GM19452 (cell line): ENCODE measurements at regions not wholly inside any gene's neighbourhood (a gene's known extent, or its start where the extent isn't known, plus 50 kb on each side); places are given as distances from the start of the nearest gene placed in this dataset.
"Not testable (repeated sequence)": the region's sequence is repeated elsewhere in the genome, so short reads cannot be mapped to it uniquely, and the experiment has no call there.

Source experiments
- ATAC-seq: cut with Tn5 transposase; IDR thresholded peaks from one replicate; pipeline ENCODE4 v1.9.1; 2021; ENCODE audit not compliant: unreplicated experiment

DNA sequence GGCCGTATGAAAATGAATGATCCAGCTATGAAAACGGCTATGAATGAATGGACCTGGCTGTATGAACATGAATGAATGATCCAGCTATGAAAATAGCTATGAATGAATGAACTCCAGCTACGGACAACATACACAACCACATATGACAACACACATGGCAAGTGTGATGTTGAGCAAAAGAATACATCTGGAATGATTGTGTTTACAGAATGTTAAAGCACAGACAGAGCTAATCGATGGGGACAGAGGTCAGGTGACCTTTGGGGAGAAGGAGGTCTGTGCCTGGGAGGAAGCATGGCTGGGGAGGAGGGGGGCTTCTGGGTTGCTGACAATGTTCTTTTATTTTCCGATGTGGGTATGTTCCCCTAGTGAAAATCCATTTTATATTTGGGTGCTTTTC lies 174.0 kb upstream of the WSCD1 start:
- no peak for ATAC-seq

DNA sequence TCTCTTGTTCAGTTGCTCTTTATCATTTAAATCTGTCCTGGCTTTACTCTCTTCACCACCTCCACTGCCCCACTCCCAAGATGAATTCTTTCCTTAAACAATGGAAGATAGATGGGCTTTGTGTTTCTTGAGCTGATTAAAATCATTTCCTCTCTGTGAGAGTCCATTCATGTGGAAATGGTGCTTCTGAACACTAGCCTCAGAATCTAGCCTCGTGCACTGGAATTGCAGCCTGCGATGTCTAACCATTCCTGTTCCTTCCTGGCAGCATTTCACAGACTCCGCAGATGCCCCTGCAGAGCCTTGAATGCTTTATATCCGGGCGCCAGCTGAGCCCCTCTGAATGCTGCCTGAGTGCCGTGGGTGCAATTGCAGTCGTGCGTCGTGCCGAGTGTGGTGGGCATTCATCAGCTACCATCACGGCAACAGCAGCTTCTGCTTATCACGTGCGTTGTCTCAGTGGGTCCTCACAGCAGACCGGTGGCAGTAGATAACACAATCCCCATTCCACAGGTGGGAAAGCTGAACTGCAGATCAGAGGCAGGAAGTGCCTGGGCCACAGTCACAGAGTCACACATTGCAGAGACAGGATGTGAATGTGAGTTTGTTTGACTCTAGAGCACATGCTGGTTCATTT lies 172.8 kb upstream of the WSCD1 start:
- ATAC-seq, result no peak

DNA sequence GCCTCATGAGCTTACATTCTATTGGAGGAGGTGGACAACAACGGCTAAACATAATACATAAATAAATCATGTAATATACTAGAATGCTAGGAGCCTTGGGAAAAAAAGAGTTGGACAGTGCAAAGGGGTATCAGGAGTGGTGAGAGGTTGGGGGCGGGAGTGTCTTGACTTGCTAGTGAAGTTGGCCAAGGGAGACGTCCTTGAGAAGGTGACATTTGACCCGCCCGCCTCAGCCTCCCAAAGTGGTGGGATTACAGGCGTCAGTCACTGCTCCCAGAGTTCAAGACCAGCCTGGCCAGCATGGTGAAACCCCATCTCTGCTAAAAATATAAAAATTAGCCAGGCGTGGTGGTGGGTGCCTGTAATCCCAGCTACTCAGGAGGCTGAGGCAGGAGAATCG lies 172.2 kb upstream of the WSCD1 start:
- ATAC-seq, result not testable (repeated sequence)

DNA sequence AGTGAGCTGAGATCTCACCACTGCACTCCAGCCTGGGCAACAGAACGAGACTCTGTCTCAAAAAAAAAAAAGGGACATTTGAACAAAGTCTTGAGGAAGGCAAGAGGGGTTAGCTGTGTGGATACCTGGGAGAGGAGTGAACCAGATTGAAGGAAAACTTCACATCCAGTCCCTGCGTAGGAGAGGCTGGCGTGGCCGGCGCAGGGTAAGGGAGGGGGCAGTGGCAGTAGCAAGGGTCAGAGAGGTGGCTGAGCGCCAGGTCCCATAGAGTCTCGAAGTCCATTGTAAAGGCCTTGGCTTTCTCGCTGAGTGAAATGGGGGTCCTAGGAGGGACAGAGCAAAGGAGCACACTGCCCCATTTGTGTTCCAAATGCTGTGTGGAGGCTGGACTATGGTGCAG lies 171.8 kb upstream of the WSCD1 start:
- no peak for ATAC-seq

DNA sequence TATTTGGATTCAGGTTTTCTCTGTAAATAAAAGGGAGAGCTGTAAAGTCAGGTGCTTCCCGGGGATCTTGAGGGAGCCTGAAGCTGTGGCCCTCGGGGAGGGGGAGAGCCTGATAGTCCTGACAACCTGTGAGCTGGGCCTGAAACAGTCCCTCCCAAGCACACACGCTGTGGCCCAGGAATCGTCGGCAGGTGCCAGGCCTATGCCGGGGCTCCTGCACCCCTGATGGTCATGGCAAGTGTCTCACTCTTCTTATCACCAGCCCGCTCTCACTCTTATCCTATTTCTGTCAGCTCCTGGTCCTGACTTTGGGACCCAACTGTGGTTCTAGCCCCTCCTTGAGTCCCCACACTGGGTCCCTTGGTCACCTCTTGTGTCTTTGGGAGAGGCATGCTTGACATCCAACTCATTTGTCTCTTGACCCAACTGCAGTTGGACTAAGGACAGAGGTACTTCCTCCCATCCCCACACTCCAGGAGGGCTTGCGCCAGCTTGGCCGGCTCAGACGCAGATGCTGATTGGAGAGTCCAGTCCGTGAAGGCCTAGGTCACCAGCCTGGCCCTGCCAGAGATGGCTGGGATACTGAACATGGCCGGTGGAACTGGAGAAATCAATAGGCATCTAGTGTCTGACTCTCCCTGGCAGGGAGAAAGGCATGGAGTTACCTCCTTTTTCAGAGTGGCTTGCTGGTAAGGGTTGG lies 170.5 kb upstream of the WSCD1 start:
- ATAC-seq, result no peak

DNA sequence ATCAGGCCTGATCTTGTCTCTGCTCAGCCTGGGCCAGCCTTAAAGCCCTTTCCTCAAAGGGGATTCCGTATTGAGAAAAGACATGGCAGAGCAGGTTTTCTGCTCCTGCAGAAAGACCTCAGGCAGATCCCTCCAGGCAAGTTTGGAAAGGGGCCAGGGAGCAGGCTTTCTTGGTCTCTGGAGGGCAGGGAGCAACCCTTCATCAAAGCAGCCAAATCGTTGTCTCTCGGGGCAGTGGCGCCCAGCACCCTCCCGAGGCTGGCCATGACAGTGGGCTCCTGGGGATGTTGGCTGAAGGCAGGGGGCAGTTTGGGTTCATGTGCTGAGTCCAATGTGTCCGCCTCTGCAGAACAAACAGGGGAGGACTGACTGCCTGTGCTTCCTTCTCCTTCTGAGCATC lies 168.4 kb upstream of the WSCD1 start:
- no peak for ATAC-seq

DNA sequence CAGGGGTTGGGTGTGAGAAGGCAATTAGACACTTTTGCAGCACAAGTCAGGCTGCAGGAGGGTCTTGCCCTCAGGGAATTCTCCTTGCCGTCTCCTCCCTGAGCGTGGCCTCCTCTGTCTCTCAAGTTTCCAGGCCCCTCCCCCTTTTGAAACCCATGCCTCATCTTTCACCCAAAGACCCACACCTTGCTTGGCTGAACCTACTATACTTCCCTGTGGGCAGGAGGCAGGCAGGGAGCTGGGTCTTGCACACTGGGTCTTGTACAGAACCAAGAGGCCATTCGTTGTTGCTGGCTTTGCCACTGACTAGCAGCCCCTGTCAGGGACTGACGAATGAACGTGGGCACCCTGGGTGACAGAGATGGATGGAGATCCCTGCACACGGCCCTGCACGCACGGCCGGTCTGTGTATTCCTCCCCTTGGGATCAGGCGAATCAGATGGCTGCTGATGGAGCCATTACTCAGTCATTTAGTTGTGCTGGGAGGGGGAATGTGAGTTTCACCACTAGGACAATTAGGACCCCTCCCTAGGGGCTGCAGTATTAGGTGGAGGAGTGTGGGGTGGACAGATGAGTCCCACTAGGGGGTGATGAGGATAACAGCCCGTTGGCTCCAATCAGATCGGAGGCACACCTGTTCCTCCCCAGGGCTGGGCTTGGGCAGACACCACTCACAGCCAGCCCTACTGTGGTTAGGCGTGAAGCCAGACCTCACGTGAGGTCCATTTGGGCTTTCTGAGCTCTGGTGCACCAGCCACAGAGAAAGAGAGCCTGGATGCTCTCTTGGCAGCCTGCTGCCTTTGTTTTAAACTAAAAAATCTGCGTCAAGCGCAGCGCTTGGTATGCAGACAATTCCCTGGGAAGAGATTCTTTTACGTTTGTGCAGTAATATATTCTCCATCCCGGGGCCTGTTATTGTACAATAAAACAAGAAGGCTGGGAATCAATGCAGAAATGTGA lies 167.7 kb upstream of the WSCD1 start:
- ATAC-seq, result no peak

DNA sequence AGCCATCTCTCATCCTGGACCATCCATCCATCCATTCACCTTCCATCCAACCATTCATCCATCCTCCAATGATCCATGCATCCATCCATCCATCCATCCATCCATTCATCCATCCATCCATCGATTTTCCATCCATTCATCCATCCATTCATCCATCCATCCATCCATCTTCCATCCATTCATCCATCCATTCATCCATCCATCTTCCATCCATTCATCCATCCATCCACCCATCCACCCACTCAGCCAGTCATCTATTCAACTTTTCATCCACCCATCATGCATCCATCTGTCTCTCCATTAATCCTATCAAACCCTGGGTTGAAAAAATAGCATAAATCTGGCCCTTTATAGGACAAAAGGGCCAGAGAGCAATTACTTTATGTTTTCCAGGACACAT lies 158.3 kb upstream of the WSCD1 start:
- ATAC-seq, result no peak

DNA sequence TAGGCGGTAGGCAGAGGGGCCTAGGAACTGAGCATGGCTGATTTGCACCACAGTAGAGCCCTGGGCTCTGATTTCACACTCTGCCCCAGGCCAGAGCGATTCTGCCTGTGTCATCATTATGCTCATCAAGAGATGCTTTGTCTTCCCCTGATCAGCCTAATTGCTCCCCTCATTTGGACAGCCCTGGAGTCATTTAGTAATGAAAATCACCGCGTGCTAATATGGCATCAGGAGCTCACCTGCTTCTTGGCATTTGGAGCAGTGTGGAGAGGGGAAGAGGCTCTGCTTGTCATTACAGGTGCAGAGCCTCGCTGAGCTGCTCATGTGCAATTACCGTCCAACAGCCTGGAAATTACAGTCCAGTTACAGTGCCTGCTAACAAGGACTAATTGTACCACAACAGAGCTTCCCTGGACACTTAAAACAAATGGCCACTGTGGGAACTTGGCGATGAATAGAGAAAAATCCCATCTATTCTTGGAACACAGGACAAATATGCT lies 157.1 kb upstream of the WSCD1 start:
- ATAC-seq, result no peak

DNA sequence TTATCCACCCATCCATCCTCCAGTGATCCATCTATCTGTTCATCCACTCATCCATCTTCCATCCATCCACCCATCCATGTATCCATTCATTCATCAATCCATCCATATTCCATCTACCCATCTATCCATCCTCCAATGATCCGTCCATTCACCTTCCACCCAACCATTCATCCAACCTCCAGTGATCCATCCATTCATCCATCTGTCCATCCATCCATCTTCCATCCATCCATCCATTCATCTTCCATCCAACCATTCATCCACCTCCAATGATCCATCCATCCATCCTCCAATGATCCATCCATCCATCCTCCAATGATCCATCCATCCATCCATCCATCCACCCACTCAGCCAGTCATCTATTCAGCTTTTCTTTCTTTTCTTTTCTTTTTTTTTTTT lies 156.5 kb upstream of the WSCD1 start:
- no peak for ATAC-seq

DNA sequence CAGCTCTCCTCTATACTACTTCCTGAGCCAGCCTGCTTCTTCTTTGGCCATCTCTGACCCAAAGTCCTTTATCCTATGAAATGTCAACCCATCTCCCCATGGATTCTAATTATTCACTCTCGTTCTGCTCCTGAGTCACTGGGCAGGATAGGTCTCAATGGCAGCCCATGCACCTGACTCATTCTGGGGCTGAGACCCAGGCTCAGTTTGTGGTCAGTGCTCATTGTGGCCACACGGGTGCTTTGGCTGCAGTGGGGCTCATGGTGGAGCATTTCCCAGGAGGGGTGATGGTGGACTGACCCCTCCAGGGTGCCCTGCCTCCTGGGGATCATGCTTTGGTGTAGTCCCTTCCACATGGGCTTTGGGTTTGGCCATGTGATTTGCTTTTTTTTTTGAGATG lies 154.8 kb upstream of the WSCD1 start:
- ATAC-seq, result no peak

DNA sequence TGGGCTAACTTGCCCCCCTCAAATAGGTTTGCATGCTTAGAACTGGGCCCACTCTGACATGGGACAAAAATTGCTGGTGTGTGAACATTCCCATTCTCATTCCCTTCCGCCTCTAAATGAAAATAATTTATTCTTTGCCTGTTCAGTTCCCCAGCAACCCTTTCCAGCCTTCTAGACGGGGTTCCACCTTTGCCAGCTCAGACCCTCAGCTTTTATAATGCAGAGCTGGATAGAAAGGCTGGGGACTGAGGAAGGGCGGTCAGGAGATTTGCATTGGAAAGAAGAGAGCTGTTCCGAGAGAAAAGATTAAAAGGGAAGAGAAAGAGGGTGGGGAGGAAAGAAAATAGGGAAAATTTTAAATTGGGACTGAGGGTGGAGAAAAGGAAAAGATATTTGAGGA lies 151.1 kb upstream of the WSCD1 start:
- ATAC-seq, result no peak

DNA sequence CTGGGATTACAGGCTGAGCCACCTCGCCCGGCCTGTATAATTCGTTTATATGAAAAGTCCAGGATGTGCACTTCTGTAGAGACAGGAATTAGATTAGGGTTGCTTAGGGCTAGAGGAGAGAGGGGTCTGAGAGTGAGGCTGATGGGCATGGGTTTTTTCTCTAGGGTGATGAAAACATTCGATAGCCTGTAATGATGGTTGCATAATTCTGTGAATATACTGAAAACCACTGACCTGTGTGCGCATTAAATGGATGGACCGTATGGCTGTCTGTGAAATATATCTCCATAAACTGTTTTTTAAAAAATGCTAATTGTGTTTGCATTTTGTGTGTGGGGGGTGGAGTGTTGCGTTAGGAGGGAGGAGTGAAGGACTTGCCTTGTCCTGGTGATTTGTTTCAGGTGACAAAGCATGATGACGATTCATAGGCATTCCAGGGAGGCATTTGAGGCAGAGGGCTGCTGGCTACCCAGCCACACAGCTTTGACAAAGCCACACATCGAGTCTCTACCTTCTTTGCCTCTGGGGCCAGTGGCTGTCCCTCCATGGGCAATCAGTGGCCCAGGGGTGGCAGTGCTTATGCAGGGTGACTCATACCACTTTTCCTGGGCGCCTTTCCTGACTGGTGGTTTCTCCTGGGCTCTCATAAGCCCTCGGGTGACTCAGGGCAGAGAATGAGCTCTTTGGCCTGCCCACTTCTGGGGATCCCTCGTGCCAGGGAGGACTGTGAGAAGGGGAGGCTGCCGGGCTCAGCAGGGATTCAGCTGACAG lies 148.5 kb upstream of the WSCD1 start:
- no peak for ATAC-seq

DNA sequence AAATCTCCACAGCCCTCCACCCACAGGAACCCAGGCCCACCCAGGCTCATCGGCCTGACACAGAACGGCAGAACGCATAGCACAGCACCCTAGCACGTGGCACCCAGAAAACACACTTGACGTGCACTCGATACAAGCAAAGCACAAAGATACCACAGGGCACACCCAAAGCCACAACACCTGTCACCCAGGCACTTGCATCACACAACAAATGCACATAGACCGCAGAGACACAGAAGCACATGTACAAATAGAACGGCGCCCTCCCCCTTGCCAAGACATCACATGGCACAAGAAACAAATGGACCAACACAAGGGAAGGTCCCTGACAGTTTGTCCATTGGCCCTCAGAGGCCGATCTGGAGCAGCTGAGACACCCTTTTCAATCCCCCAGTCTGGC lies 147.7 kb upstream of the WSCD1 start:
- ATAC-seq, result no peak

DNA sequence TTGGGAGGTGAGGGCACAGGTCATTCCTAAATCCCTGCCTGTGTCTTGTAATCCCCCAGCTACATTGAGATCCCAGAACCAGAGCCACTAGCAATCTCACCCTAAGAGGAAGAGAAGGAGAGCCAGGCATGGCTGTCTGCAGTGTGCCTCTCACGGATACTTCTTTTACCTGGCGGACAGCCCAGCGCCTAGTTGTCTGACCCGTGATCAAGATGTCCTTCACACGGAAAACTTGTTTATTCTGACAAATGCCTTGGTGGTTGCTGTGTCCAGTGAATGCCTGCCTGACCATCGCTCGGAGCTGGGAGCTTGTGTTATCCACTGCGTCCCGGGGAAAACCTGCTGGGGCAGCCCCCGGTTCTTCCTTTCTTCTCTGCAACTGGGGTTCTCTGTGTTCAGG lies 140.5 kb upstream of the WSCD1 start:
- no peak for ATAC-seq

DNA sequence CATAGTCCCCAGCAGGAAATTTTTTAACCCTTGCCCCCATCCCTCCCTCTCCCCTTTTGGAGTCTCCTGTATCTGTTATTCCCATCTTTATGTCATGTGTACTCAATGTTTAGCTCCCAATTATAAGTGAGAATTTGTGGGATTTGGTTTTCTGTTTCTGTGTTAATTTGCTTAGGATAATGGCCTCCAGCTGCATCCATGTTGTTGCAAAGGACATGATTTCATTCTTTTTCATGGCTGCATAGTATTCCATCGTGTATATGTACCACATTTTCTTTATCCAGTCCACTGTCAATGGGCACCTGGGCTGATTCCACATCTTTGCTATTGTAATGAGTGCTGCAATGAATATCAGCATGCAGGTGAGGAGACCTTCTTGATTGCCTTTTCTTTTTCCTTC lies 139.6 kb upstream of the WSCD1 start:
- ATAC-seq, result not testable (repeated sequence)

DNA sequence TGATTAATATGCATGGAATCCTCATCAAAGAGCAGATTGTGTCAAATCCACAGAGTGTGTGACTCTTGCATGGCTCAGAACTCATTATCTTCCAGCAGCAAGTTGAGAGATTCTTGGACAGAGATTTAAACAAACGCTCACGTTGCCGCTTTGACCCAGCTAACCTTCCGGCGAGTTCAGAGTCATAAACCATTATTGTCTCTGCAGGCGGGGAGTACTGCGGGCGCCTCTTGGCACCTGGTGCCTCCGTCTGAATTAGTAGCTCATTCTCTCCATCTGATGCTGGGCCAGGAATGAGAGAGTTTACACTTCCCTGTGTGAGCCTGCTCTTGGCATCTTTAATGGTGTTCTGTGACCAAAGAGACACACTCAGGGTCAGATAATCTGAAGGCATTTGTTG lies 138.6 kb upstream of the WSCD1 start:
- no peak for ATAC-seq

DNA sequence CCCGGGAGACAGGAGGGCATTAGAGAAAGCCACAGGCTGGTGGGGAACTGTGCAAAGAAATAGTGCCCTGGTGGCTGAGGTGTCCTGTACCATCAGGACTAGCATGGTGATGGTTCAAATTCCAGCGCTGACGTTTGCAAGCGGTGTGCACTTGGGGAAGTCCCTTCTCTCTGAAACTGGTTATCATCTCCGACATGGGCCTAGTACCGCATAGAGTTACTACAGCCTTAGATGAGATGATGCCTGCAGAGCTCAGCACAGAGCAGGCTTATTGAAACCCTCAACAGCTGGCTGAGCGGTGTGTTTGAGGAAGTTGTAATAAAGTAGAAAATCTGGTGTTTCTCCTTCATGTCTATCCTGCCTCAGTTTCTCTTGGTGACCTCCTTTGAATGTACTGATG lies 136.7 kb upstream of the WSCD1 start:
- ATAC-seq, result no peak

DNA sequence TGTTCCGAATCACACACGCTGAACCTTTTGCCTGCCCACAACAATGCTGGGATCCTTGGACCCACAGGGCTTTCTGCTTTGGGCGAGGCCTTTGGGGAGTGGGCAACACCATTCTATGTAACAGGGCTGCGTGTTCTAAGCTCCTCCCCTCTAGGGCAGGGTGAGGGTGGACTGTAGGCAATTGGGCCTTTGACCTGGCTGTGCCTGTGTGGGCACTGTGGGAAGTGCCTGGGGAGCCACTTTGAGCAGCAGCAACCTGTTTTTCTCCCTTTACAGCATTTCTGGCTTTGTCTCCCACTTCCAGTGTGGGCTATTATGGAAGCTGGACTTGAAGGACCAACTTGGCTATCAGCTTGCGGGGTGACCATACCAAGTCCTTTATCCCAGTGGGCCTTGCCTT lies 128.9 kb upstream of the WSCD1 start:
- ATAC-seq, result no peak

DNA sequence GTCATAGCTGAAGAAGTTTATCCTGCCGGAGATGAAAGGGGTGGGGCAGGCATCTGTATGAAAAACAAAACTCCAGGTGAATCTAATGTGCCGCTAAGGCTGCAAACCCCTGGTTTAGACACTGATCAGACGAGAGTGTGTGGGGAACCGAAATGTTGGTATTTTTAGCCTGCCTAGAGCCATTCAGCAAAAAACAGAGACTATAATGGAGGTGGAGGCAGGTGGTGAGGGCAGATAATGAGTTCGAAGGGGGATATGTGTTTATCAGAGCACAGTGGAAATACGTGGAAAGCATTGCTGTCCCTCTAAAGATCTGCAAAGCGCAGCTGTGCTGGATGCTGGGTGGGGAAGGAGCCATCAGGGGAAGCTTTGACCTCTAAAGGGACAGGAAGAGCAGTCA lies 127.5 kb upstream of the WSCD1 start:
- no peak for ATAC-seq

DNA sequence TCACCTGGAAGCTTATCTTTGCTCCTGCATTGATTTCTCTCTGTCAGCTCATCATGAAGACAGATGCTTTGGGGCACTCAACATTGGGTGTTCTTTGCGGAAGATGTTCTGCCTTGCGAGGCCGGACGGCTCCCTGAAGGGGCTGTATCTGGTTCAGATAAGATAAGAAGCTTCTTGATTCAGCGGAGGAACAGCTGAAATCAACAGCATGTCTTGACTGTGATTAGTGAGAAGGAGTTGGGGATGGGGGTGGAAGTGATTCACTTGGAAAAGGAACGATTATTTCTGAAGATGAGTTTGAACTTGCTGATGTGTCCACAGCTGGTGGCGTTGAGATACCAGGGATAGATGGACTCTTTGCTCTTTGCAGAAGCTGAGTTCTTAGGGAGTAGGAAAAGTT lies 126.9 kb upstream of the WSCD1 start:
- ATAC-seq, result no peak
